Thyroid gland (tissue), 4 donors: ENCODE measurements at regions not wholly inside any gene's neighbourhood (a gene's known extent, or its start where the extent isn't known, plus 50 kb on each side); places are given as distances from the start of the nearest gene placed in this dataset.

ENCODE experiments used
- DNase-seq, 2 donors: peaks; one replicate each; pipeline ENCODE4 v3.0.0-alpha.2; 2019
- H3K27ac ChIP-seq, 3 donors: fragments of 200-600 bp; sonication (generic); 1 replicate in 2 of 3; 2 replicates in 1 of 3; pipeline ENCODE4 v1.5.1; 2016 to 2019; ENCODE audit warnings: mild to moderate bottlenecking in 1 of 3, moderate library complexity in 1 of 3
- H3K27me3 ChIP-seq: fragments of 200-600 bp; sonication (generic); one replicate; pipeline ENCODE4 v1.5.1; 2019
- H3K36me3 ChIP-seq, 2 donors: fragments of 200-600 bp; sonication (generic); one replicate each; pipeline ENCODE4 v1.5.1; 2016 to 2019
- H3K4me1 ChIP-seq, 2 donors: fragments of 200-600 bp; sonication (generic); one replicate each; pipeline ENCODE4 v1.5.1; 2017 to 2019
- H3K4me3 ChIP-seq, 3 donors: fragments of 200-600 bp; sonication (generic); replicated peaks in 1 of 3; 1 replicate in 2 of 3; 2 replicates in 1 of 3; pipeline ENCODE4 v1.5.1; 2016; ENCODE audit warnings: mild to moderate bottlenecking in 1 of 3
- H3K9me3 ChIP-seq: fragments of 200-600 bp; sonication (generic); one replicate; pipeline ENCODE4 v1.5.1; 2017
- POLR2A ChIP-seq, 2 donors: fragments of 450-650 bp; IDR thresholded peaks; one replicate each; pipeline ENCODE4 v1.6.1; 2017; ENCODE audit warnings: antibody characterized with exemption in 2 of 2, mild to moderate bottlenecking in 2 of 2, moderate library complexity in 1 of 2
- WGBS, 2 donors: methylation state at CpG; one replicate each; pipeline ENCODE4 v1.1.5; 2017; 5-methylcytosine and 5-hydroxymethylcytosine counted together
- intact Hi-C: fragments of 100-400 bp; cut with DNase I; formaldehyde crosslinking; loops from one replicate; pipeline ENCODE4 v1.15.1; 2023
- TF ChIP-seq, protein P1 (sequence below), 6 experiments: fragments of 200-600 bp in 3 of 6; fragments of 450-650 bp in 3 of 6; sonication (generic) in 3 of 6; IDR thresholded peaks; one replicate each; pipeline ENCODE4 v1.5.1; 2016 to 2019; ENCODE audit warnings: antibody characterized with exemption in 6 of 6, mild to moderate bottlenecking in 2 of 6, inconsistent platforms in 1 of 6, moderate library complexity in 1 of 6

DNA sequence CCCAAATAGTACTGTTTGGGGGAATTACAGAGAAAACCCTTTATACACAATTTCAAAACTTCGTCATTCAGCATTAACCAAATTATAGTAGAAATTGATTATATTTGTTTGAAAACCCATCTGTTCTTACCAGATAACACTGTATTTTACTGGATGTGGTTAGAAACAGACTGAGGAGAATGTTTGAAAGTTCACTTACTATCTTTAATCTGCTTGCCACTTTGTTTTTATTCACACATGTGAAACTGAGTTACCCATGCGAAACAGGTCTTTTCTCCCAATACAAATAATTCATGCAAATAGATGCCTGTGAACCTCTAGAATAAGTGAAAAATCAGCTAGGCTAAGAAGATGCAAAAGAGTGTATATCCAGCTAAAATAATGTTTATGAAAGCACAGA, 177.5 kb downstream of the NAA11 start:
- no peak for DNase-seq
- Histone ChIP-seq H3K27ac (no peak overlapping the region), H3K36me3 (no peaks in the 10 kb centered on the region), H3K27me3 (no peaks in the 10 kb centered on the region), H3K4me3 (no peak overlapping the region), H3K9me3 (no peaks in the 10 kb centered on the region), H3K4me1 (no peaks in the 10 kb centered on the region)
- WGBS, 2 donors, result 87 to 88% methylated on average over 2 of the region's 2 CpGs
- intact Hi-C loops, result no loop called here
- no peak for TF ChIP-seq POLR2A (IDR thresholded peaks at IDR 0.05)
- TF ChIP-seq, protein P1, sequence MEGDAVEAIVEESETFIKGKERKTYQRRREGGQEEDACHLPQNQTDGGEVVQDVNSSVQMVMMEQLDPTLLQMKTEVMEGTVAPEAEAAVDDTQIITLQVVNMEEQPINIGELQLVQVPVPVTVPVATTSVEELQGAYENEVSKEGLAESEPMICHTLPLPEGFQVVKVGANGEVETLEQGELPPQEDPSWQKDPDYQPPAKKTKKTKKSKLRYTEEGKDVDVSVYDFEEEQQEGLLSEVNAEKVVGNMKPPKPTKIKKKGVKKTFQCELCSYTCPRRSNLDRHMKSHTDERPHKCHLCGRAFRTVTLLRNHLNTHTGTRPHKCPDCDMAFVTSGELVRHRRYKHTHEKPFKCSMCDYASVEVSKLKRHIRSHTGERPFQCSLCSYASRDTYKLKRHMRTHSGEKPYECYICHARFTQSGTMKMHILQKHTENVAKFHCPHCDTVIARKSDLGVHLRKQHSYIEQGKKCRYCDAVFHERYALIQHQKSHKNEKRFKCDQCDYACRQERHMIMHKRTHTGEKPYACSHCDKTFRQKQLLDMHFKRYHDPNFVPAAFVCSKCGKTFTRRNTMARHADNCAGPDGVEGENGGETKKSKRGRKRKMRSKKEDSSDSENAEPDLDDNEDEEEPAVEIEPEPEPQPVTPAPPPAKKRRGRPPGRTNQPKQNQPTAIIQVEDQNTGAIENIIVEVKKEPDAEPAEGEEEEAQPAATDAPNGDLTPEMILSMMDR (IDR thresholded peaks at IDR 0.05), result no peak

DNA sequence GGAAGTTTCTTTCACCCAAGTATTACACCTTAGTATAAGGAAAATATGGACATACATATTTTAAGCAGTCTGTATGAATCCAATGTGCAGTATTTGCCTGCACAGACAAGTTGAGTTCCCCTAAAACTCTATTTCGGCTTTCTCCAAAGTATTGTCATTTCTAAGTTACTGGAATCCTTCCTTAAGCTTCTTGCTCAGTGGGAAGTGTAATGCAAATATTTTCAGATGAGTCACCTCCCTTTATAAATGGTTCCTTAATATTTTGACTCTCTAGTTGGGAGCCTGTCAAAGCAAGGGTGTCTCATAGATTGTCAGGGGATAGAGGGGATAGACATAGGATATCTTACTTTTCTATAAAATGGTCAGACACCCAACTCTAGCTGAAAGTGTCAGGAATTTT, 178.6 kb downstream of the NAA11 start:
- DNase-seq, result no peak
- Histone ChIP-seq H3K4me3 (no peak overlapping the region), H3K4me1 (no peaks in the 10 kb centered on the region), H3K27me3 (no peaks in the 10 kb centered on the region), H3K36me3 (no peaks in the 10 kb centered on the region), H3K9me3 (no peaks in the 10 kb centered on the region), H3K27ac (no peak overlapping the region)
- intact Hi-C loops, result no loop called here
- TF ChIP-seq, protein P1 (IDR thresholded peaks at IDR 0.05), result no peak
- no peak for TF ChIP-seq POLR2A (IDR thresholded peaks at IDR 0.05)
- WGBS, 2 donors, result 86 to 93% methylated on average over 1 of the region's 1 CpG

DNA sequence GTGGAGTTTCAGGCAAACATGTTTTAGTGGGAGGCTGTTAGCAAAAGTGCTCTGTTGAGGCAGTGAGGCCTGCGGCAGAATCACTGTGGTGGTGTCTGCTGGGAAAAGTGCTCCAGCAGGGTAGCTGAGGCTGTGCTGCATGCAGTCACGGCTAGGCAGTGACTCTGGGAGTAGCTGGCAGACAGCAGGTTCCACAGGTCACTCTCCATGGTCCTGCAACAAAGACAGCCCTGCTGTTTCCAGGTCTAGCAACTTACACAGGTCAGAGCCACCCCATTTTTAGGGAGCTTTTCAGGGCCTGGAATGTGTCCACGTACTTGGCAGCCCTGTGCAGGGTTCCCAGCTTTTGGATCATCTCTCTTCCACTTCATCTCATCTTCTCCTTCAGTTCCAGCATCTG, 184.3 kb downstream of the NAA11 start:
- TF ChIP-seq POLR2A (IDR thresholded peaks at IDR 0.05), result no peak
- TF ChIP-seq, protein P1 (IDR thresholded peaks at IDR 0.05), result no peak
- no peak for DNase-seq
- Histone ChIP-seq H3K27me3 (no peaks in the 10 kb centered on the region), H3K36me3 (no peaks in the 10 kb centered on the region), H3K9me3 (no peaks in the 10 kb centered on the region), H3K4me1 (no peaks in the 10 kb centered on the region), H3K27ac (no peak overlapping the region), H3K4me3 (no peak overlapping the region)
- intact Hi-C loops, result no loop called here
- 15 to 37% methylated on average over 2 to 3 of the region's 3 CpGs for WGBS, 2 donors

DNA sequence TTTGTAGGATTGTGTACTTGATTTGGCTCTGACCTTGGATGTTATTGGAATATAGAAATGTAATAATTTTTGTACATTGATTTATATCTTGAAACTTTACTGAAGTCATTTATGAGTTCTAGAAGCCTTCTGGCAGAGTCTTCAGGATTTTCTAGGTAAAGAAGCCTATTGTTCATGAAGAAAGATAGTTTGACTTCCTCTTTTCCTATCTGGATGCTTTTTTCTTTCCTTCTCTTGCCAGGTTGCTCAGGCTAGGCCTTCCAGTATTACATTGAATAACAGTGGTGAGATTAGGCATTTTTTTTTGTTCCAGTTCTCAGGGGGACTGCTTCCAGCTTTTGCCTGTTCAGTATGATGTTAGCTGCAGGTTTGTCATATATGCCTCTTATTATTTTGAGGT, 191.1 kb downstream of the NAA11 start:
- TF ChIP-seq, protein P1 (IDR thresholded peaks at IDR 0.05), result no peak
- TF ChIP-seq POLR2A (IDR thresholded peaks at IDR 0.05), result no peak
- DNase-seq, result no peak

DNA sequence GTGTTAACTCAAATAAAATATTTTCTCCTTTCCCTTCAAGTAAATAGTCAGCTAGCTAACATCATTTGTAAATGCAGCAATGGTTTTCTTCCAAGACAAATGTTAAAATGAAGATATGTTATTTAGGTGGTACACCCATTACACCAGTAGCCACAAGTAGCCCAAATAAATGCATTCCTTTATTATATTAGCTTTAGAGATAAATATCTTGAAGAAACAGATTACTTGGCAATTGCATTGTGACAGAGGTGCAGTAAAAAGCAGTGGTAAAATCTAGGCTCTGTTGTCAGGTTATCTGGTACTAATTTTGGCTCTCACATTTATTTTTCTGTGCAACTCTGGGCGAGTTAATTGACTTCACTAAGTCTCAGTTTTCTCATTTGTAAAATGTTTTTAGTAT, 193.0 kb downstream of the NAA11 start:
- intact Hi-C loops, result no loop called here
- Histone ChIP-seq H3K27me3 (no peaks in the 10 kb centered on the region), H3K4me1 (no peaks in the 10 kb centered on the region), H3K9me3 (no peaks in the 10 kb centered on the region), H3K4me3 (no peak overlapping the region), H3K36me3 (no peaks in the 10 kb centered on the region), H3K27ac (no peak overlapping the region)
- no peak for TF ChIP-seq POLR2A (IDR thresholded peaks at IDR 0.05)
- TF ChIP-seq, protein P1 (IDR thresholded peaks at IDR 0.05), result no peak
- DNase-seq, result no peak
- 70 to 83% methylated on average over 1 of the region's 1 CpG for WGBS, 2 donors

More for the DNA sequence above, 191.1 kb downstream of the NAA11 start:
- no peak overlapping the region for H3K4me3 ChIP-seq
- H3K27ac ChIP-seq, result no peak overlapping the region
- intact Hi-C loops, result no loop called here
- no peaks in the 10 kb centered on the region for H3K36me3 ChIP-seq
- H3K27me3 ChIP-seq, result no peaks in the 10 kb centered on the region
- no peaks in the 10 kb centered on the region for H3K9me3 ChIP-seq
- no peaks in the 10 kb centered on the region for H3K4me1 ChIP-seq
